ENCODE measurements at regions not wholly inside any gene's neighbourhood (a gene's known extent, or its start where the extent isn't known, plus 50 kb on each side); places are given as distances from the start of the nearest gene placed in this dataset.
"Not testable (repeated sequence)": the region's sequence is repeated elsewhere in the genome, so short reads cannot be mapped to it uniquely, and the experiment has no call there.

GRCh38 chr1:191813593-191813992 is 344.7 kb upstream of the RGS18 start:
- H2BK120ac ChIP-seq (ENCODE audit: low read depth, low read length); H2AK5ac ChIP-seq (ENCODE audit: low read depth, low read length); H3K27me3 ChIP-seq (ENCODE audit: control insufficient read depth in 3 of 3, insufficient read depth in 3 of 3, low read depth in 1 of 3, low read length in 3 of 3); H4K91ac ChIP-seq (ENCODE audit: low read depth, low read length, poor library complexity); H3K23ac ChIP-seq (ENCODE audit: low read depth, low read length, poor library complexity); H3K4me3 ChIP-seq (ENCODE audit: low read length in 2 of 2); H3K27ac ChIP-seq (replicated peaks; ENCODE audit: low read length); H3K36me3 ChIP-seq (replicated peaks in 1 of 2; ENCODE audit: control insufficient read depth in 2 of 2, insufficient read depth in 2 of 2, low read length in 2 of 2); H2BK5ac ChIP-seq (ENCODE audit: low read length); H3K9ac ChIP-seq (ENCODE audit: low read depth, low read length, poor library complexity); H3K14ac ChIP-seq (ENCODE audit: low read length); H3K4me1 ChIP-seq (ENCODE audit: control insufficient read depth in 2 of 2, insufficient read depth in 1 of 2, low read depth in 1 of 2, low read length in 2 of 2); H3K4ac ChIP-seq (ENCODE audit: low read length); DNase-seq (ENCODE audit: low spot score); H2AFZ ChIP-seq (ENCODE audit: low read length); H3K79me1 ChIP-seq (ENCODE audit: low read depth, low read length); H3K4me2 ChIP-seq (ENCODE audit: insufficient read depth, low read length, poor library complexity, severe bottlenecking); H4K8ac ChIP-seq (ENCODE audit: low read depth, low read length); H2BK12ac ChIP-seq (ENCODE audit: low read length); H3K9me3 ChIP-seq (replicated peaks in 1 of 2; ENCODE audit: control insufficient read depth in 2 of 2, insufficient read depth in 1 of 2, low read depth in 1 of 2, low read length in 2 of 2); H3K18ac ChIP-seq (ENCODE audit: low read length); H2BK15ac ChIP-seq (ENCODE audit: low read length): not testable (repeated sequence)
- WGBS, 2 donors (ENCODE audit: extremely low coverage in 2 of 2, insufficient read length in 2 of 2, insufficient replicate concordance in 1 of 2): no CpG with 5 or more reads among the region's 5 CpGs

- Histone ChIP-seq H2BK15ac (ENCODE audit: low read length) (no peak overlapping the region), H3K14ac (ENCODE audit: low read length) (no peak overlapping the region), H4K91ac (ENCODE audit: low read depth, low read length, poor library complexity) (no peak overlapping the region), H2AFZ (ENCODE audit: low read length) (no peak overlapping the region), H2BK12ac (ENCODE audit: low read length) (no peak overlapping the region), H3K4me2 (ENCODE audit: insufficient read depth, low read length, poor library complexity, severe bottlenecking) (no peak overlapping the region), H3K27ac (replicated peaks; ENCODE audit: low read length) (no peak overlapping the region), H3K4me3 (ENCODE audit: low read length in 2 of 2) (no peak overlapping the region), H3K79me1 (ENCODE audit: low read depth, low read length) (no peaks in the 10 kb centered on the region), H2BK5ac (ENCODE audit: low read length) (no peak overlapping the region), H2BK120ac (ENCODE audit: low read depth, low read length) (no peak overlapping the region), H3K4ac (ENCODE audit: low read length) (no peak overlapping the region), H3K9me3 (replicated peaks in 1 of 2; ENCODE audit: control insufficient read depth in 2 of 2, insufficient read depth in 1 of 2, low read depth in 1 of 2, low read length in 2 of 2) (peaks cover 0 to under 1% of the 10 kb centered on the region in 2 donors), H3K23ac (ENCODE audit: low read depth, low read length, poor library complexity) (no peak overlapping the region), H2AK5ac (ENCODE audit: low read depth, low read length) (no peak overlapping the region), H3K18ac (ENCODE audit: low read length) (no peak overlapping the region), H3K4me1 (ENCODE audit: control insufficient read depth in 2 of 2, insufficient read depth in 1 of 2, low read depth in 1 of 2, low read length in 2 of 2) (no peaks in the 10 kb centered on the region), H4K8ac (ENCODE audit: low read depth, low read length) (no peak overlapping the region), H3K27me3 (ENCODE audit: control insufficient read depth in 3 of 3, insufficient read depth in 3 of 3, low read depth in 1 of 3, low read length in 3 of 3) (no peaks in the 10 kb centered on the region), H3K36me3 (replicated peaks in 1 of 2; ENCODE audit: control insufficient read depth in 2 of 2, insufficient read depth in 2 of 2, low read length in 2 of 2) (no peaks in the 10 kb centered on the region), H3K9ac (ENCODE audit: low read depth, low read length, poor library complexity) (no peak overlapping the region)
- no peak for DNase-seq (ENCODE audit: low spot score)
- no CpG with 5 or more reads among the region's 1 CpG for WGBS, 2 donors (ENCODE audit: extremely low coverage in 2 of 2, insufficient read length in 2 of 2, insufficient replicate concordance in 1 of 2)
These were observed 340.1 kb upstream of the RGS18 start for GRCh38 chr1:191818198-191818597.

DNA sequence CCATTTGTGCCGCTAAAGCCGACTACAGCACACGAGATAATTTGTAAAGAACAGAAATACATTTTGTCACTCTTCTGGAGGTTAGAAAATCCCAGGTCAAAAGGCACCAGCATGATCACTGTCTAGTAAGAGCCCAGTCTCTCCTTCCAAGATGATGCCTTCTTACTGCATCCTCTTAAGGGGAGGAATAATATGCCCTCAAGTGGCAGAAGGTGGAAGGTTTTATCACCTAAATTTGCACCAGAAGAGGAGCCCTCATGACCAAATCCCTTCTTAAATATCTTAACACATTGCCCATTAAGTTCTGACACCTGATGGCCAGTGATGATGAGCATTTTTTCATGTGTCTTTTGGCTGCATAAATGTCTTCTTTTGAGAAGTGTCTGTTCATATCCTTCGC is 326.7 kb upstream of the RGS18 start:
- Histone ChIP-seq H2AFZ (ENCODE audit: low read length) (no peak overlapping the region), H3K4ac (ENCODE audit: low read length) (no peak overlapping the region), H2BK5ac (ENCODE audit: low read length) (no peak overlapping the region), H2BK120ac (ENCODE audit: low read depth, low read length) (no peak overlapping the region), H3K27me3 (ENCODE audit: control insufficient read depth in 3 of 3, insufficient read depth in 3 of 3, low read depth in 1 of 3, low read length in 3 of 3) (no peaks in the 10 kb centered on the region), H3K36me3 (replicated peaks in 1 of 2; ENCODE audit: control insufficient read depth in 2 of 2, insufficient read depth in 2 of 2, low read length in 2 of 2) (no peaks in the 10 kb centered on the region), H2AK5ac (ENCODE audit: low read depth, low read length) (no peak overlapping the region), H3K4me1 (ENCODE audit: control insufficient read depth in 2 of 2, insufficient read depth in 1 of 2, low read depth in 1 of 2, low read length in 2 of 2) (no peaks in the 10 kb centered on the region), H3K18ac (ENCODE audit: low read length) (no peak overlapping the region), H2BK12ac (ENCODE audit: low read length) (no peak overlapping the region), H3K27ac (replicated peaks; ENCODE audit: low read length) (no peak overlapping the region), H3K14ac (ENCODE audit: low read length) (no peak overlapping the region), H3K79me1 (ENCODE audit: low read depth, low read length) (no peaks in the 10 kb centered on the region), H3K4me3 (ENCODE audit: low read length in 2 of 2) (no peak overlapping the region), H2BK15ac (ENCODE audit: low read length) (no peak overlapping the region), H3K4me2 (ENCODE audit: insufficient read depth, low read length, poor library complexity, severe bottlenecking) (no peak overlapping the region), H3K9ac (ENCODE audit: low read depth, low read length, poor library complexity) (no peak overlapping the region), H3K9me3 (replicated peaks in 1 of 2; ENCODE audit: control insufficient read depth in 2 of 2, insufficient read depth in 1 of 2, low read depth in 1 of 2, low read length in 2 of 2) (no peaks in the 10 kb centered on the region), H4K91ac (ENCODE audit: low read depth, low read length, poor library complexity) (no peak overlapping the region), H4K8ac (ENCODE audit: low read depth, low read length) (no peak overlapping the region), H3K23ac (ENCODE audit: low read depth, low read length, poor library complexity) (no peak overlapping the region)
- no peak for DNase-seq (ENCODE audit: low spot score)
- WGBS, 2 donors (ENCODE audit: extremely low coverage in 2 of 2, insufficient read length in 2 of 2, insufficient replicate concordance in 1 of 2): no CpG with 5 or more reads among the region's 4 CpGs

GRCh38 chr1:191839891-191840290 is 318.4 kb upstream of the RGS18 start:
- H2AK5ac ChIP-seq (ENCODE audit: low read depth, low read length): no peak overlapping the region
- no peak overlapping the region for H2BK15ac ChIP-seq (ENCODE audit: low read length)
- no peaks in the 10 kb centered on the region for H3K4me1 ChIP-seq (ENCODE audit: control insufficient read depth in 2 of 2, insufficient read depth in 1 of 2, low read depth in 1 of 2, low read length in 2 of 2)
- no peak overlapping the region for H4K91ac ChIP-seq (ENCODE audit: low read depth, low read length, poor library complexity)
- H2AFZ ChIP-seq (ENCODE audit: low read length): peak overlapping the region; percentile 17
- H2BK120ac ChIP-seq (ENCODE audit: low read depth, low read length): no peak overlapping the region
- no peaks in the 10 kb centered on the region for H3K27me3 ChIP-seq (ENCODE audit: control insufficient read depth in 3 of 3, insufficient read depth in 3 of 3, low read depth in 1 of 3, low read length in 3 of 3)
- no peak overlapping the region for H3K14ac ChIP-seq (ENCODE audit: low read length)
- no peak overlapping the region for H3K4me2 ChIP-seq (ENCODE audit: insufficient read depth, low read length, poor library complexity, severe bottlenecking)
- WGBS, 2 donors (ENCODE audit: extremely low coverage in 2 of 2, insufficient read length in 2 of 2, insufficient replicate concordance in 1 of 2): no CpG with 5 or more reads among the region's 2 CpGs
- no peaks in the 10 kb centered on the region for H3K79me1 ChIP-seq (ENCODE audit: low read depth, low read length)
- H3K4me3 ChIP-seq (ENCODE audit: low read length in 2 of 2): no peak overlapping the region
- H3K4ac ChIP-seq (ENCODE audit: low read length): no peak overlapping the region
- H3K9me3 ChIP-seq (replicated peaks in 1 of 2; ENCODE audit: control insufficient read depth in 2 of 2, insufficient read depth in 1 of 2, low read depth in 1 of 2, low read length in 2 of 2): no peaks in the 10 kb centered on the region
- no peak for DNase-seq (ENCODE audit: low spot score)
- H2BK5ac ChIP-seq (ENCODE audit: low read length): no peak overlapping the region
- no peak overlapping the region for H3K9ac ChIP-seq (ENCODE audit: low read depth, low read length, poor library complexity)
- no peak overlapping the region for H2BK12ac ChIP-seq (ENCODE audit: low read length)
- no peak overlapping the region for H4K8ac ChIP-seq (ENCODE audit: low read depth, low read length)
- no peaks in the 10 kb centered on the region for H3K36me3 ChIP-seq (replicated peaks in 1 of 2; ENCODE audit: control insufficient read depth in 2 of 2, insufficient read depth in 2 of 2, low read length in 2 of 2)
- no peak overlapping the region for H3K18ac ChIP-seq (ENCODE audit: low read length)
- H3K27ac ChIP-seq (replicated peaks; ENCODE audit: low read length): no peak overlapping the region
- no peak overlapping the region for H3K23ac ChIP-seq (ENCODE audit: low read depth, low read length, poor library complexity)

Data from neuronal stem cell (in vitro differentiated cells).